ENCODE measurements at regions not wholly inside any gene's neighbourhood (a gene's known extent, or its start where the extent isn't known, plus 50 kb on each side); places are given as distances from the start of the nearest gene placed in this dataset.

DNA sequence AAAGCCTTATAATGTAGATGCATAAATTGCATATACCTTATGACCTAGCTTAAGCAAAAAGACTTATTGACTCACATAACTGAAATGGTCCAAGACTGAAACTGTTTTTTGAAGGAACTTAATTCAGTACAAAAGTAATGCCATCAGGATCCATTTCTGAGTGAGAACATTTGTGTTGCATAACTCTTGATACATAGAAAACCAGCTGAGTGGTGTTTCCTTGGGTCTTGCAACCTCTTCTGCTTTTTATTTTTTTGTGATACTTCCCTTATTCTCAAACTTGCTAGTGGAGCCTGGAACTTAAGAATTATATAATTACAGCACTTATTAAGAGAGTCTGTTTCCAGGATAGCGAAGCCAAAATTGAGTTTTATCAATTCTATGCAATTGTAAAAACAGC, 272.0 kb downstream of the MAN2A1 start:
- H3K79me2 ChIP-seq (ENCODE audit: insufficient read depth, low read depth, low read length), result no peaks in the 10 kb centered on the region
- TF ChIP-seq CTCF (conservative IDR thresholded peaks at IDR 0.05; ENCODE audit: low read length) (no peak), EZH2phosphoT487 (IDR thresholded peaks at IDR 0.05; ENCODE audit: borderline replicate concordance, low read depth, low read length) (no peak)
- H4K20me1 ChIP-seq (ENCODE audit: insufficient read depth, low read length), result no peaks in the 10 kb centered on the region
- H3K9me3 ChIP-seq (ENCODE audit: low read length), result no peaks in the 10 kb centered on the region
- ChIA-PET CTCF (ENCODE audit: unreplicated experiment) (no interaction called here), POLR2A (interaction anchor here (0.6 to 1.7 kb wide), 7 partner anchors 9 to 1264 kb away, joined by 3 to 5 read pairs (median 3); no protein-coding TSS in a partner anchor)
- BruUV-seq (replicated peaks), result no TSS peak
- intact Hi-C loops (cut with micrococcal nuclease; ENCODE audit: unreplicated experiment), result no loop called here
- no peaks in the 10 kb centered on the region for H3K4me1 ChIP-seq (ENCODE audit: insufficient read depth, low read length, poor library complexity, severe bottlenecking)
- H3K4me3 ChIP-seq (ENCODE audit: low read depth, low read length, poor library complexity, severe bottlenecking), result no peak overlapping the region
- no peaks in the 10 kb centered on the region for H3K36me3 ChIP-seq (ENCODE audit: insufficient read depth, low read length)
- no peak for DNase-seq (ENCODE audit: low spot score)
- H3K4me2 ChIP-seq (ENCODE audit: low read length), result no peak overlapping the region
- no peak overlapping the region for H3K27ac ChIP-seq (ENCODE audit: low read depth, low read length, poor library complexity, severe bottlenecking)
- H3K9me2 ChIP-seq (ENCODE audit: insufficient read depth, low read length), result no peaks in the 10 kb centered on the region
- no peak overlapping the region for H2AFZ ChIP-seq (ENCODE audit: low read length)

DNA sequence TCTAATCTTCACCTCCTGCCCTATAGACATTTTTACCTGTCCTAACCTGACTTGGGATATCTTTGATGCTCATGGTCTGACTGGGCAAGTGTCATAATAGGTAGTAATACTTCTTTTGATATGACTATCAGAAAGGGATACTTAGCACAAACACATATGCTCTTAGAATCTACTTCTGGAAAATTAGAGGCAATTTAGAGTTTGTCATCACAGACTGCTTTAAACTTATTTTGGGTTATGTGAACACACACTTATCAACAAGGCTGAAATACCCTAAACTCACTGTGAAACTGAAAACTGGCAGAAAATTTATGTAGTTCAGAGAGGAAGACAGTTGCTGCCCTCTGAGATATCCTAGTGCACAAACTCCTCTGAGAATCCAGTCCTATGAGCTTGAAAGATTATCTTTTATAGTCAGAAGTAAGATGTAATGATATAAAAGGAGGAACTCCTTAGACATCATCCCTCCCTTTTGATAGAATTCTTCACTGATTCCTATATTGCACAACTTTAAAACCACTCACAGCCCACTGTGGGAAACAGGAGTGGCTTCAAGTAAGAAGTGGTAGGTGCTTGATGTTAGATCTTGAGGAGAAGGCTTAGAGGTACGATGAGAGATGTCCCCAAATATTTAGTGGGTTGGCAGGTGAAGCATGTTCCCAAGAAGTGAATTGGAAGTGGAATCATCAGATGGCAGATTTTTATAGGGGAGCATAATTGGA, 273.3 kb downstream of the MAN2A1 start:
- no peaks in the 10 kb centered on the region for H4K20me1 ChIP-seq (ENCODE audit: insufficient read depth, low read length)
- H3K9me2 ChIP-seq (ENCODE audit: insufficient read depth, low read length), result no peaks in the 10 kb centered on the region
- no peaks in the 10 kb centered on the region for H3K79me2 ChIP-seq (ENCODE audit: insufficient read depth, low read depth, low read length)
- H3K4me3 ChIP-seq (ENCODE audit: low read depth, low read length, poor library complexity, severe bottlenecking), result no peak overlapping the region
- DNase-seq (ENCODE audit: low spot score), result no peak
- H2AFZ ChIP-seq (ENCODE audit: low read length), result no peak overlapping the region
- intact Hi-C loops (cut with micrococcal nuclease; ENCODE audit: unreplicated experiment), result no loop called here
- ChIA-PET POLR2A (interaction anchor here (0.7 to 1.3 kb wide), 5 partner anchors 10 to 350 kb away, joined by 3 to 5 read pairs (median 4); no protein-coding TSS in a partner anchor), CTCF (ENCODE audit: unreplicated experiment) (no interaction called here)
- H3K27ac ChIP-seq (ENCODE audit: low read depth, low read length, poor library complexity, severe bottlenecking), result no peak overlapping the region
- no peaks in the 10 kb centered on the region for H3K36me3 ChIP-seq (ENCODE audit: insufficient read depth, low read length)
- BruUV-seq (replicated peaks), result no TSS peak
- no peaks in the 10 kb centered on the region for H3K9me3 ChIP-seq (ENCODE audit: low read length)
- no peaks in the 10 kb centered on the region for H3K4me1 ChIP-seq (ENCODE audit: insufficient read depth, low read length, poor library complexity, severe bottlenecking)
- TF ChIP-seq EZH2phosphoT487 (IDR thresholded peaks at IDR 0.05; ENCODE audit: borderline replicate concordance, low read depth, low read length), result no peak
- TF ChIP-seq CTCF (conservative IDR thresholded peaks at IDR 0.05; ENCODE audit: low read length), result no peak
- no peak overlapping the region for H3K4me2 ChIP-seq (ENCODE audit: low read length)

GRCh38 chr5:109964136-109964535, 274.4 kb downstream of the MAN2A1 start:
- no peak for DNase-seq (ENCODE audit: low spot score)
- Histone ChIP-seq H3K9me2 (ENCODE audit: insufficient read depth, low read length) (no peaks in the 10 kb centered on the region), H3K4me3 (ENCODE audit: low read depth, low read length, poor library complexity, severe bottlenecking) (no peak overlapping the region), H3K27ac (ENCODE audit: low read depth, low read length, poor library complexity, severe bottlenecking) (no peak overlapping the region), H3K36me3 (ENCODE audit: insufficient read depth, low read length) (no peaks in the 10 kb centered on the region), H3K9me3 (ENCODE audit: low read length) (no peaks in the 10 kb centered on the region), H3K4me1 (ENCODE audit: insufficient read depth, low read length, poor library complexity, severe bottlenecking) (no peaks in the 10 kb centered on the region), H3K4me2 (ENCODE audit: low read length) (no peak overlapping the region), H2AFZ (ENCODE audit: low read length) (no peak overlapping the region), H3K79me2 (ENCODE audit: insufficient read depth, low read depth, low read length) (no peaks in the 10 kb centered on the region), H4K20me1 (ENCODE audit: insufficient read depth, low read length) (no peaks in the 10 kb centered on the region)
- TF ChIP-seq EZH2phosphoT487 (IDR thresholded peaks at IDR 0.05; ENCODE audit: borderline replicate concordance, low read depth, low read length), result no peak
- no peak for TF ChIP-seq CTCF (conservative IDR thresholded peaks at IDR 0.05; ENCODE audit: low read length)
- ChIA-PET CTCF (ENCODE audit: unreplicated experiment) (no interaction called here), POLR2A (no interaction called here)
- intact Hi-C loops (cut with micrococcal nuclease; ENCODE audit: unreplicated experiment), result no loop called here
- no TSS peak for BruUV-seq (replicated peaks)
